ENCODE measurements at regions not wholly inside any gene's neighbourhood (a gene's known extent, or its start where the extent isn't known, plus 50 kb on each side); places are given as distances from the start of the nearest gene placed in this dataset.

GRCh38 chr5:38743562-38743961 is 102.2 kb upstream of the OSMR start:
- Histone ChIP-seq H3K14ac (ENCODE audit: insufficient read depth, low read length) (no peak overlapping the region), H3K27ac (ENCODE audit: insufficient read length, low read depth, low read length) (no peak overlapping the region), H2BK120ac (ENCODE audit: low read depth, low read length, poor library complexity, severe bottlenecking) (no peak overlapping the region), H3K79me2 (ENCODE audit: insufficient read depth, low read length) (no peaks in the 10 kb centered on the region), H3K9me3 (ENCODE audit: control insufficient read depth, low read depth, low read length) (no peaks in the 10 kb centered on the region), H3K23ac (ENCODE audit: insufficient read length, low read depth, low read length) (no peak overlapping the region), H3K4me2 (ENCODE audit: insufficient read depth, insufficient read length, low read length) (no peak overlapping the region), H4K91ac (ENCODE audit: insufficient read length, low read depth, low read length) (no peak overlapping the region), H2BK20ac (ENCODE audit: low read depth, low read length, poor library complexity, severe bottlenecking) (no peak overlapping the region), H2BK15ac (ENCODE audit: low read depth, low read length) (no peak overlapping the region), H4K8ac (replicated peaks; ENCODE audit: insufficient read length, low read depth, low read length) (no peak overlapping the region), H2BK5ac (ENCODE audit: insufficient read length, low read length) (no peak overlapping the region), H2AK5ac (ENCODE audit: insufficient read length, low read length) (no peak overlapping the region), H3K27me3 (ENCODE audit: insufficient read depth, low read length) (no peaks in the 10 kb centered on the region), H3K4ac (ENCODE audit: low read depth, low read length) (no peak overlapping the region), H3T11ph (ENCODE audit: low read length) (no peak overlapping the region), H4K5ac (ENCODE audit: insufficient read length, low read depth, low read length) (no peak overlapping the region), H4K20me1 (ENCODE audit: control insufficient read depth, insufficient read depth, insufficient read length) (no peaks in the 10 kb centered on the region), H2AFZ (ENCODE audit: low read length) (no peak overlapping the region), H3K4me1 (ENCODE audit: insufficient read depth, low read length) (no peaks in the 10 kb centered on the region), H3K23me2 (ENCODE audit: insufficient read length, low read depth, low read length, poor library complexity, severe bottlenecking) (no peaks in the 10 kb centered on the region), H3K56ac (ENCODE audit: insufficient read length, low read depth, low read length) (no peak overlapping the region), H3K9ac (ENCODE audit: extremely low read depth, insufficient read length, low read length) (no peak overlapping the region), H2BK12ac (ENCODE audit: insufficient read length, low read depth, low read length) (no peak overlapping the region), H3K18ac (ENCODE audit: insufficient read length, low read depth, low read length) (no peak overlapping the region), H3K79me1 (ENCODE audit: insufficient read depth, low read depth, low read length, poor library complexity, severe bottlenecking) (no peaks in the 10 kb centered on the region)
- Mint-ChIP-seq H3K36me3 (ENCODE audit: insufficient read depth in 1 of 3, low read depth in 3 of 3) (peaks cover 4 to 11% (median 7%) of the 10 kb centered on the region in 3 experiments; a peak in 5 of 7 replicates), H3K9me3 (peaks cover 11 to 17% of the 10 kb centered on the region in 2 experiments), H3K27me3 (ENCODE audit: low read depth) (no peaks in the 10 kb centered on the region), H3K27ac (no peak overlapping the region), H3K4me3 (no peak overlapping the region), H3K4me1 (no peaks in the 10 kb centered on the region)
- no CpG with 5 or more reads among the region's 1 CpG for WGBS (ENCODE audit: extremely low coverage, insufficient read length, low lambda C conversion rate)
- no peak for DNase-seq
- TF ChIP-seq CTCF (conservative IDR thresholded peaks at IDR 0.05), result no peak

Data from H9 (cell line).